ENCODE measurements at regions not wholly inside any gene's neighbourhood (a gene's known extent, or its start where the extent isn't known, plus 50 kb on each side); places are given as distances from the start of the nearest gene placed in this dataset.

- TF ChIP-seq, protein P1, sequence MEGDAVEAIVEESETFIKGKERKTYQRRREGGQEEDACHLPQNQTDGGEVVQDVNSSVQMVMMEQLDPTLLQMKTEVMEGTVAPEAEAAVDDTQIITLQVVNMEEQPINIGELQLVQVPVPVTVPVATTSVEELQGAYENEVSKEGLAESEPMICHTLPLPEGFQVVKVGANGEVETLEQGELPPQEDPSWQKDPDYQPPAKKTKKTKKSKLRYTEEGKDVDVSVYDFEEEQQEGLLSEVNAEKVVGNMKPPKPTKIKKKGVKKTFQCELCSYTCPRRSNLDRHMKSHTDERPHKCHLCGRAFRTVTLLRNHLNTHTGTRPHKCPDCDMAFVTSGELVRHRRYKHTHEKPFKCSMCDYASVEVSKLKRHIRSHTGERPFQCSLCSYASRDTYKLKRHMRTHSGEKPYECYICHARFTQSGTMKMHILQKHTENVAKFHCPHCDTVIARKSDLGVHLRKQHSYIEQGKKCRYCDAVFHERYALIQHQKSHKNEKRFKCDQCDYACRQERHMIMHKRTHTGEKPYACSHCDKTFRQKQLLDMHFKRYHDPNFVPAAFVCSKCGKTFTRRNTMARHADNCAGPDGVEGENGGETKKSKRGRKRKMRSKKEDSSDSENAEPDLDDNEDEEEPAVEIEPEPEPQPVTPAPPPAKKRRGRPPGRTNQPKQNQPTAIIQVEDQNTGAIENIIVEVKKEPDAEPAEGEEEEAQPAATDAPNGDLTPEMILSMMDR (IDR thresholded peaks at IDR 0.05) = no peak
- TF ChIP-seq POLR2AphosphoS5 (IDR thresholded peaks at IDR 0.05) = no peak
- TF ChIP-seq POLR2A (IDR thresholded peaks at IDR 0.05) = no peak
These were observed 55.6 kb downstream of the UTRN start for GRCh38 chr6:144340541-144341371.

All from suprapubic skin (tissue), 4 donors.